Activated CD8-positive, alpha-beta T cell treated with anti-CD3 and anti-CD28 coated beads for 36 hours (primary cell): ENCODE measurements at regions not wholly inside any gene's neighbourhood (a gene's known extent, or its start where the extent isn't known, plus 50 kb on each side); places are given as distances from the start of the nearest gene placed in this dataset.
A peak's percentile ranks its signal among the peaks of the same experiment; 100 is the strongest.

ENCODE experiments used
- ATAC-seq: fragments of 200-7000 bp; cut with Tn5 transposase; one replicate; pipeline ENCODE4 v1.10.0; 2021; ENCODE audit warnings: mild to moderate bottlenecking, moderate library complexity
- CTCF ChIA-PET: fragments of 350-600 bp; sonication (Branson Sonifier 250); formaldehyde crosslinking; loops from one replicate; lab custom pipeline; 2021; ENCODE audit warnings: antibody characterized with exemption; lab: Charles Lee
- POLR2A ChIA-PET: fragments of 350-600 bp; sonication (Branson Sonifier 250); formaldehyde crosslinking; loops from one replicate; lab custom pipeline; 2021; ENCODE audit warnings: antibody characterized with exemption; lab: Charles Lee
- DNase-seq: peaks from one replicate; pipeline ENCODE4 v3.0.0-alpha.2; 2020
- H3K27ac Mint-ChIP-seq: one replicate; pipeline ENCODE4 v1.8.0; 2021; ENCODE audit warnings: mild to moderate bottlenecking, mixed read lengths
- H3K27me3 Mint-ChIP-seq: one replicate; pipeline ENCODE4 v1.8.0; 2021; ENCODE audit warnings: mixed read lengths
- H3K36me3 Mint-ChIP-seq: one replicate; pipeline ENCODE4 v1.8.0; 2021; ENCODE audit warnings: low read depth, mixed read lengths
- H3K4me1 Mint-ChIP-seq: one replicate; pipeline ENCODE4 v1.8.0; 2021; ENCODE audit warnings: low read depth, mixed read lengths
- H3K4me3 Mint-ChIP-seq: one replicate; pipeline ENCODE4 v1.8.0; 2021; ENCODE audit warnings: mild to moderate bottlenecking, moderate library complexity, mixed read lengths
- H3K9me3 Mint-ChIP-seq: one replicate; pipeline ENCODE4 v1.8.0; 2021; ENCODE audit warnings: mixed read lengths
- CTCF ChIP-seq: fragments of 200-600 bp; IDR thresholded peaks from one replicate; pipeline ENCODE4 v1.8.0; 2022; ENCODE audit warnings: antibody characterized with exemption, mild to moderate bottlenecking
- intact Hi-C: fragments of 100-400 bp; cut with micrococcal nuclease; formaldehyde crosslinking; loops from one replicate; pipeline ENCODE4 v1.10.0; 2022

DNA sequence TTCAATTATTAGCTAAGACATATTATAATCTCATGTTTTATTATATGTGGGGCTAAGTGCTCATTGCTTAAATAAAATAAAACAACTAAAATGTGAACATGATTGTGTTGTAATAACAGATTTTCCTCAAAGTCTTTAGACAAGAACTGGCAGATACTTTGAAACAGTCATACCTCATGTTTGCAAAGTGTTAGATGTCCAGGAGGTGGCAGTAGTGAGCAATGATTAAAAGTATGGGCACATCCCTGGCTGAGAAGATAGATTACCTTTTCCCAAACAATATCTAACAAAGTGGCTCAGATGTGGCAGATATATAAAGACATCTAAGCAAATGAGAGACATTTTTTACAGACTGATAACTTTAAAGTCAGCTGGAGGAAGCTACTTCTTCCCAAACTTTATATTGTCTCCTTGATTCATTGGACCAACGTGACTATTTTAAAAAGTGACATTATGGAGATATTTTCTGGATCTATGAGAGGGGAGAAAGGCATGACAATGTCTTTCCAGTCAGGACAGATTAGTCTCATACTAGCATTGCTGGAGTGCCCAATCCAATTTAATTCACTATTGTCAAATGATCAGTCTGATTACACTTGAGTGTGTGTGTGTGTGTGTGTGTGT, 269.8 kb downstream of the S1PR1 start:
- ATAC-seq (peak; percentile 73), DNase-seq (peak; percentile 56)
- Mint-ChIP-seq H3K27me3 (no peaks in the 10 kb centered on the region), H3K4me1 (no peaks in the 10 kb centered on the region), H3K9me3 (no peaks in the 10 kb centered on the region), H3K4me3 (no peak overlapping the region), H3K27ac (no peak overlapping the region), H3K36me3 (no peaks in the 10 kb centered on the region)
- CTCF ChIA-PET = interaction anchor here (0.7 to 2.4 kb wide), 42 partner anchors 11 to 1954 kb away, joined by 3 to 23 read pairs (median 4); no protein-coding TSS in a partner anchor
- intact Hi-C loops = no loop called here
- POLR2A ChIA-PET = no interaction called here
- peak; percentile 76 for TF ChIP-seq CTCF

DNA sequence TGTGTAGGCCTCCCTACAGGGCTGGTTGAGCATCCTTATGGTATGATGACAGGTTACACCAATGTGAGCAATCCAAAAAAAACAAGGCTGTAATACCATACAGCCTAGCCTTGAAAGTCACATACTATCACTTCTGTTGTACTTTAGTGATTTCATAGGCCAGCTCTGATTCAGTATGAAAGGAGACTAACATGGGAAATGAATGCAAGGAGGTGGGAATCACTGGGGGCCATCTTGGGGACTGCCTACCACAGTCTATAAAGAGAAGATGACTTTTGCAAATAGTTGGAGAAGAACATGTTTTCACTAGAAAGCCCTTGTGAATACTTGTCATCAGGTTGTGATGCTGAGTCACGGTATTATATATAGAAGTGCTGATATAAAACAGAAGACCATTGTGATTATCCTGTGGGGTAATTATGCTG, 270.7 kb downstream of the S1PR1 start:
- Mint-ChIP-seq H3K27ac (no peak overlapping the region), H3K4me1 (no peaks in the 10 kb centered on the region), H3K36me3 (no peaks in the 10 kb centered on the region), H3K27me3 (no peaks in the 10 kb centered on the region), H3K4me3 (no peak overlapping the region), H3K9me3 (no peaks in the 10 kb centered on the region)
- TF ChIP-seq CTCF = no peak
- DNase-seq (no peak), ATAC-seq (no peak)
- intact Hi-C loops = no loop called here
- ChIA-PET CTCF (interaction anchor here (1.0 to 2.4 kb wide), 6 partner anchors 8 to 116 kb away, joined by 3 to 14 read pairs (median 4); no protein-coding TSS in a partner anchor), POLR2A (no interaction called here)

DNA sequence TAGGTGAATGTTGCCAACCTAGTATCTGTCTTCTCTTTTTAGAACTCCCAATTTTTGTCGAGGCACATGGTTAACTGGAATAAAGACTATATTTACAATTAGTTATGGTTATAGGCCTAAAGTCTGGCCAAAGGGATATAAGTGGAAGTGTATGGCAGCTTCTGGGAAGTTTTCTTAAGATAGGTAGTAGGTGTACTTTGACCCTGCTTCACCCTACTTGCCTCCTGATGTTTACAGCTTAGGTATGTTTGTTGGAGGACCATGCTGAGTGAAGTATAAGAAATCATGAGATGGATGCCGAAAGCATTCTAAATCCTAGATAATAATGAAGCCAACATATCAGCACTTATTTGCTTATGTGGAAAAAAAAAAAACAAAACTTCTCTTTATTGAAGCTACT, 272.1 kb downstream of the S1PR1 start:
- Mint-ChIP-seq H3K9me3 (no peaks in the 10 kb centered on the region), H3K36me3 (no peaks in the 10 kb centered on the region), H3K27me3 (no peaks in the 10 kb centered on the region), H3K4me3 (no peak overlapping the region), H3K4me1 (no peaks in the 10 kb centered on the region), H3K27ac (no peak overlapping the region)
- intact Hi-C loops = no loop called here
- TF ChIP-seq CTCF = no peak
- ChIA-PET POLR2A (no interaction called here), CTCF (interaction anchor here (0.8 to 4.1 kb wide), 5 partner anchors 9 to 59 kb away, joined by 3 to 18 read pairs (median 3); no protein-coding TSS in a partner anchor)
- no peak for ATAC-seq
- no peak for DNase-seq

DNA sequence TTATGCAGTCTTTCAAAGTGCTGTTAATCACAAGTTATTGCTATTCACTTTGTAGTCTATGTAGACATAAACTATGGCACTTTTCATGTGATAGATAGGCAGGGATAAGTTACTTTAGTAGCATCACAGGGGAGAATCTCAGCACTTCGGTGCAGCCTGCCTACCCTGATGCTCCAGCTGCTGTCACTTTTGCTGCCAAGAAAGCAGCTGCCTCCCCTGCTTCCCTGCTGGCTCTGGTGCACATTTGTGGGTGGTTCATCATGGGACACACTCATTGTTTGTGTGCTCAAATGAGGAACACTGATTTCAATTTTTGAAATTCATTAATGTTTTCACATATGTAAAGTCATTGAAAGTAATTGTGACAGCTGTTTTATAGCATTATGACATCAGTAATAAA, 272.6 kb downstream of the S1PR1 start:
- intact Hi-C loops = no loop called here
- Mint-ChIP-seq H3K4me1 (no peaks in the 10 kb centered on the region), H3K9me3 (no peaks in the 10 kb centered on the region), H3K4me3 (no peak overlapping the region), H3K27me3 (no peaks in the 10 kb centered on the region), H3K36me3 (no peaks in the 10 kb centered on the region), H3K27ac (no peak overlapping the region)
- TF ChIP-seq CTCF = no peak
- CTCF ChIA-PET = interaction anchor here (1.1 to 4.1 kb wide), 4 partner anchors 8 to 59 kb away, joined by 3 to 18 read pairs (median 5); no protein-coding TSS in a partner anchor
- DNase-seq (no peak), ATAC-seq (no peak)
- POLR2A ChIA-PET = no interaction called here

GRCh38 chr1:101511202-101511891, 274.5 kb downstream of the S1PR1 start:
- Mint-ChIP-seq H3K4me3 (no peak overlapping the region), H3K27me3 (no peaks in the 10 kb centered on the region), H3K27ac (no peak overlapping the region), H3K36me3 (no peaks in the 10 kb centered on the region), H3K4me1 (no peaks in the 10 kb centered on the region), H3K9me3 (no peaks in the 10 kb centered on the region)
- ChIA-PET CTCF (interaction anchor here (4.1 kb wide), 1 partner anchor 9 kb away, joined by 18 read pairs; no protein-coding TSS in a partner anchor), POLR2A (no interaction called here)
- no peak for DNase-seq
- no peak for TF ChIP-seq CTCF
- no peak for ATAC-seq
- intact Hi-C loops = no loop called here
